CD4-positive, alpha-beta T cell (primary cell): ENCODE measurements at regions not wholly inside any gene's neighbourhood (a gene's known extent, or its start where the extent isn't known, plus 50 kb on each side); places are given as distances from the start of the nearest gene placed in this dataset.

Experiments used
- ATAC-seq: fragments of 200-7000 bp; cut with Tn5 transposase; one replicate; pipeline ENCODE4 v1.10.0; 2022; ENCODE audit warnings: mild to moderate bottlenecking; ENCODE audit not compliant: poor library complexity
- CTCF ChIA-PET: fragments of 350-600 bp; sonication (Branson Sonifier 250); formaldehyde crosslinking; loops from one replicate; lab custom pipeline; 2021; ENCODE audit warnings: antibody characterized with exemption, inconsistent platforms; lab: Charles Lee
- POLR2A ChIA-PET: fragments of 350-600 bp; sonication (Branson Sonifier 250); formaldehyde crosslinking; loops from one replicate; lab custom pipeline; 2021; ENCODE audit warnings: antibody characterized with exemption, inconsistent platforms; lab: Charles Lee
- DNase-seq, 14 experiments: peaks; one replicate each; pipeline ENCODE4 v3.0.0-alpha.2; 2013 to 2020; ENCODE audit warnings: mixed read lengths in 2 of 14
- H3K27ac ChIP-seq, 2 donors: one replicate each; pipeline versions ENCODE4 v1.5.1 to v1.7.0; 2013; ENCODE audit warnings: low read length in 2 of 2, low read depth in 1 of 2, mild to moderate bottlenecking in 1 of 2
- H3K27me3 ChIP-seq, 2 experiments: 1 replicate in 1 of 2; 2 replicates in 1 of 2; pipeline versions ENCODE4 v1.6.1 to v1.7.0; 2013; ENCODE audit warnings: low read length in 2 of 2, control low read depth in 1 of 2, mild to moderate bottlenecking in 1 of 2, moderate library complexity in 1 of 2; ENCODE audit not compliant: insufficient read depth in 2 of 2, control insufficient read depth in 1 of 2
- H3K36me3 ChIP-seq: one replicate; pipeline ENCODE4 v1.6.1; 2013; ENCODE audit warnings: low read length, control low read depth; ENCODE audit not compliant: insufficient read depth
- H3K4me1 ChIP-seq: one replicate; pipeline ENCODE4 v1.6.1; 2013; ENCODE audit warnings: low read length, control low read depth; ENCODE audit not compliant: insufficient read depth
- H3K4me3 ChIP-seq: one replicate; pipeline ENCODE4 v1.5.1; 2013; ENCODE audit warnings: mild to moderate bottlenecking, low read length, moderate library complexity
- H3K9me3 ChIP-seq, 2 experiments: 1 replicate in 1 of 2; 2 replicates in 1 of 2; pipeline versions ENCODE4 v1.6.1 to v1.7.0; 2013; ENCODE audit warnings: low read length in 2 of 2, mild to moderate bottlenecking in 2 of 2, control low read depth in 1 of 2, moderate library complexity in 1 of 2; ENCODE audit not compliant: control insufficient read depth in 1 of 2, insufficient read depth in 1 of 2
- H3K27ac Mint-ChIP-seq: one replicate; pipeline ENCODE4 v1.8.0; 2020; ENCODE audit warnings: mixed read lengths
- H3K27me3 Mint-ChIP-seq: one replicate; pipeline ENCODE4 v1.8.0; 2021; ENCODE audit warnings: mixed read lengths
- H3K36me3 Mint-ChIP-seq: one replicate; pipeline ENCODE4 v1.8.0; 2021; ENCODE audit warnings: low read depth, mixed read lengths
- H3K4me1 Mint-ChIP-seq: one replicate; pipeline ENCODE4 v1.8.0; 2021; ENCODE audit warnings: low read depth, mixed read lengths
- H3K4me3 Mint-ChIP-seq: one replicate; pipeline ENCODE4 v1.8.0; 2020; ENCODE audit warnings: mild to moderate bottlenecking, mixed read lengths
- H3K9me3 Mint-ChIP-seq: one replicate; pipeline ENCODE4 v1.8.0; 2020; ENCODE audit warnings: mixed read lengths
- intact Hi-C, 2 experiments: fragments of 100-400 bp; cut with DNase I in 1 of 2; cut with micrococcal nuclease in 1 of 2; formaldehyde crosslinking; loops; one replicate each; pipeline versions ENCODE4 v1.15.1 to v1.9.0; 2023 to 2025; cut with DNase I, micrococcal nuclease
- TF ChIP-seq, protein P1 (sequence below): fragments of 200-600 bp; IDR thresholded peaks from one replicate; pipeline ENCODE4 v1.8.0; 2022; ENCODE audit warnings: antibody characterized with exemption, mild to moderate bottlenecking

- Mint-ChIP-seq H3K27me3 (no peaks in the 10 kb centered on the region), H3K9me3 (no peaks in the 10 kb centered on the region), H3K36me3 (no peaks in the 10 kb centered on the region), H3K4me1 (no peaks in the 10 kb centered on the region), H3K27ac (no peak overlapping the region), H3K4me3 (no peak overlapping the region)
- CTCF ChIA-PET: no interaction called here
- no peak overlapping the region for H3K27ac ChIP-seq
- intact Hi-C loops: no loop called here
- no peak overlapping the region for H3K4me3 ChIP-seq
- TF ChIP-seq, protein P1, sequence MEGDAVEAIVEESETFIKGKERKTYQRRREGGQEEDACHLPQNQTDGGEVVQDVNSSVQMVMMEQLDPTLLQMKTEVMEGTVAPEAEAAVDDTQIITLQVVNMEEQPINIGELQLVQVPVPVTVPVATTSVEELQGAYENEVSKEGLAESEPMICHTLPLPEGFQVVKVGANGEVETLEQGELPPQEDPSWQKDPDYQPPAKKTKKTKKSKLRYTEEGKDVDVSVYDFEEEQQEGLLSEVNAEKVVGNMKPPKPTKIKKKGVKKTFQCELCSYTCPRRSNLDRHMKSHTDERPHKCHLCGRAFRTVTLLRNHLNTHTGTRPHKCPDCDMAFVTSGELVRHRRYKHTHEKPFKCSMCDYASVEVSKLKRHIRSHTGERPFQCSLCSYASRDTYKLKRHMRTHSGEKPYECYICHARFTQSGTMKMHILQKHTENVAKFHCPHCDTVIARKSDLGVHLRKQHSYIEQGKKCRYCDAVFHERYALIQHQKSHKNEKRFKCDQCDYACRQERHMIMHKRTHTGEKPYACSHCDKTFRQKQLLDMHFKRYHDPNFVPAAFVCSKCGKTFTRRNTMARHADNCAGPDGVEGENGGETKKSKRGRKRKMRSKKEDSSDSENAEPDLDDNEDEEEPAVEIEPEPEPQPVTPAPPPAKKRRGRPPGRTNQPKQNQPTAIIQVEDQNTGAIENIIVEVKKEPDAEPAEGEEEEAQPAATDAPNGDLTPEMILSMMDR: no peak
- no peaks in the 10 kb centered on the region for H3K36me3 ChIP-seq
- ATAC-seq (no peak), DNase-seq (no peak)
- no peaks in the 10 kb centered on the region for H3K9me3 ChIP-seq
- no peaks in the 10 kb centered on the region for H3K4me1 ChIP-seq
- H3K27me3 ChIP-seq: no peaks in the 10 kb centered on the region
- POLR2A ChIA-PET: no interaction called here
Measured at GRCh38 chr4:117793845-117794480, 240.3 kb upstream of the NDST3 start.

DNA sequence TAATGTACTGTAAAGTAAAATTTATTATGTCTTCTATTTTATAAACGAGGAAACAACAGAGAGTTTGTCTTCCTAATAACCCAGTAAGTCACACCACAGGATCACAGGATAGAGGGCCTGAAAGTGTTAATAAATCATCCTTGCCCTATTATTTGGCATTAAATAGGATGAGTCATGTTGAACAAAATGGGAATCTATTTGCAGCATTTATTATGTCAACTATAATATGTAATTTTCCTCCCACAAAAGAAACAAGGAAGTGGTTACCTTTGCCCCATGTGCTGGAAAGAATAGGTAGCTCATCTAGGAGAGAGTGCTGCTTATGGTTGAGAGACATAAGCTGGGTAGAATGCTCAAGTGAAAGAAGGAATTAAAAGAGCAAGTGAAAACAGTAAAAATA, 237.6 kb upstream of the NDST3 start:
- H3K4me3 Mint-ChIP-seq: no peak overlapping the region

DNA sequence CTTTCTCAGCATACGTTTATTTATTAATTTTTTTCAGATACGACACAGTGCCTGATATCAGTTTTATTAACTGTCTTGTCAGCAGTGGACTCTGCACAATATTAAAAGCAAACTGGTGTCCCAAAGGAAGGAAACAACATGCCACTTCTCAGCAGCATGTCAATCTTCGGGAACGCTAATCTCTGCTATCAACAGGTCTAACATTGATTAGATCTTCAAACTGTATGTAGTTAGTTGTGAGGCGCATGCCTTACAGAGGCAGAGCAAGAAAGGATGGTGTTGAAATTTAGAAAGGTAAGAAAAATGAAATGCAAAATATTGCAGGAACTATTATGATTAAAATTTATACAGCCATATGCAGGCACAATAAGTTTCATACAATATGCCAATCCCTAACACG, 233.7 kb upstream of the NDST3 start:
- H3K27me3 ChIP-seq: no peaks in the 10 kb centered on the region
- no peak for ATAC-seq
- Mint-ChIP-seq H3K27ac (no peak overlapping the region), H3K9me3 (no peaks in the 10 kb centered on the region), H3K4me1 (no peaks in the 10 kb centered on the region), H3K4me3 (no peak overlapping the region), H3K36me3 (no peaks in the 10 kb centered on the region), H3K27me3 (no peaks in the 10 kb centered on the region)
- CTCF ChIA-PET: no interaction called here
- H3K4me3 ChIP-seq: no peak overlapping the region
- TF ChIP-seq, protein P1: no peak
- H3K4me1 ChIP-seq: no peaks in the 10 kb centered on the region
- H3K36me3 ChIP-seq: no peaks in the 10 kb centered on the region
- intact Hi-C loops: no loop called here
- DNase-seq: no peak
- no peak overlapping the region for H3K27ac ChIP-seq
- no peaks in the 10 kb centered on the region for H3K9me3 ChIP-seq
- POLR2A ChIA-PET: no interaction called here

More for the DNA sequence above, 237.6 kb upstream of the NDST3 start:
- no peaks in the 10 kb centered on the region for H3K27me3 Mint-ChIP-seq
- H3K4me1 Mint-ChIP-seq: no peaks in the 10 kb centered on the region
- POLR2A ChIA-PET: no interaction called here
- Histone ChIP-seq H3K9me3 (no peaks in the 10 kb centered on the region), H3K27me3 (no peaks in the 10 kb centered on the region), H3K4me3 (no peak overlapping the region), H3K4me1 (no peaks in the 10 kb centered on the region), H3K36me3 (no peaks in the 10 kb centered on the region), H3K27ac (no peak overlapping the region)
- H3K9me3 Mint-ChIP-seq: no peaks in the 10 kb centered on the region
- no peak overlapping the region for H3K27ac Mint-ChIP-seq
- TF ChIP-seq, protein P1: no peak
- intact Hi-C loops: no loop called here
- no peak for ATAC-seq
- H3K36me3 Mint-ChIP-seq: no peaks in the 10 kb centered on the region
- DNase-seq: no peak
- CTCF ChIA-PET: no interaction called here
